ENCODE measurements at regions not wholly inside any gene's neighbourhood (a gene's known extent, or its start where the extent isn't known, plus 50 kb on each side); places are given as distances from the start of the nearest gene placed in this dataset.

DNA sequence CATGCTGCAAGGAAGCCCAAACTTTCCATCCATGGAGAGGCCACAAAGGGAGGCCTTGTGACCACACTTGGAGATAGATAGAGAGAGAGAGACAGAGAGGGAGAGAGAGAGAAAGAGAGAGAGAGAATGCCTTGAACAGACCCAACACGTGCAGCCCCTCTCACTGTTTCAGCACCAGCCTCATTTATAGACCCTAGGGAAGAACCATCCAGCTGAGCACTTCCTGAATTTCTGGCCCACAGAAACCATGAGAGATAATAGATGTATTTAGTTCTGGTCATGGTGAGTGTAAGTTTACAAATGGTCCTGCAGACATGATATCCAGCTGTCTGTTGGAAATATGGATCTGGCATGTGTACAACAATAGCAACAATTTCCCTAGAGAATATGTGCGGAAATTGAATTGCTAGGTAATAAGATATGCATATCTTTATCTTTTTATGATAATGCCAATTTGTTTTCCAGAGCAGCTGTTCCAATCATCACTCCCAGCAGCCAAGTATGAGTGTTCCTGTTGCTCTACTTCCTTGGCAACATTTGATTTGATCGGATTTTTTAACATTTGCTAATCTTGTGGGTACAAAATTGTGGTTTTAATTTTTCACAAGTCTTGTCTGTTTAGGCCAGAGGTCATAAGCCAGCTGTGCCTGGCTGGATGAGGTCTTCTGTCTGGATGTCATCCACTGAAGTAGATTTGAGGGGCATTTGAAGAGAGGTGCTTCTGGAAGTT lies 217.3 kb upstream of the IL12B start:
- no peaks in the 10 kb centered on the region for H4K20me1 ChIP-seq (ENCODE audit: insufficient read depth, low read length)
- H3K4me2 ChIP-seq (ENCODE audit: low read length): no peak overlapping the region
- FAIRE-seq (no peak), DNase-seq (ENCODE audit: low read depth) (peak; percentile 12)
- no peaks in the 10 kb centered on the region for H3K9me3 ChIP-seq (ENCODE audit: insufficient read depth, low read depth, low read length)
- Mint-ChIP-seq H3K36me3 (ENCODE audit: low read depth, unreplicated experiment) (peaks cover 1% of the 10 kb centered on the region), H3K27ac (ENCODE audit: unreplicated experiment) (no peak overlapping the region), H3K27me3 (ENCODE audit: low read depth, unreplicated experiment) (peaks cover 3% of the 10 kb centered on the region), H3K9me3 (ENCODE audit: unreplicated experiment) (peaks cover 9% of the 10 kb centered on the region), H3K4me3 (ENCODE audit: unreplicated experiment) (no peak overlapping the region), H3K4me1 (ENCODE audit: low read depth, unreplicated experiment) (peaks cover 11% of the 10 kb centered on the region)
- H3K4me1 ChIP-seq (ENCODE audit: insufficient read depth, low read length): peaks cover 9% of the 10 kb centered on the region
- H3K36me3 ChIP-seq (ENCODE audit: insufficient read depth, low read length): no peaks in the 10 kb centered on the region
- no peak overlapping the region for H3K4me3 ChIP-seq (ENCODE audit: insufficient read depth, low read depth, low read length)
- TF ChIP-seq, protein P1, sequence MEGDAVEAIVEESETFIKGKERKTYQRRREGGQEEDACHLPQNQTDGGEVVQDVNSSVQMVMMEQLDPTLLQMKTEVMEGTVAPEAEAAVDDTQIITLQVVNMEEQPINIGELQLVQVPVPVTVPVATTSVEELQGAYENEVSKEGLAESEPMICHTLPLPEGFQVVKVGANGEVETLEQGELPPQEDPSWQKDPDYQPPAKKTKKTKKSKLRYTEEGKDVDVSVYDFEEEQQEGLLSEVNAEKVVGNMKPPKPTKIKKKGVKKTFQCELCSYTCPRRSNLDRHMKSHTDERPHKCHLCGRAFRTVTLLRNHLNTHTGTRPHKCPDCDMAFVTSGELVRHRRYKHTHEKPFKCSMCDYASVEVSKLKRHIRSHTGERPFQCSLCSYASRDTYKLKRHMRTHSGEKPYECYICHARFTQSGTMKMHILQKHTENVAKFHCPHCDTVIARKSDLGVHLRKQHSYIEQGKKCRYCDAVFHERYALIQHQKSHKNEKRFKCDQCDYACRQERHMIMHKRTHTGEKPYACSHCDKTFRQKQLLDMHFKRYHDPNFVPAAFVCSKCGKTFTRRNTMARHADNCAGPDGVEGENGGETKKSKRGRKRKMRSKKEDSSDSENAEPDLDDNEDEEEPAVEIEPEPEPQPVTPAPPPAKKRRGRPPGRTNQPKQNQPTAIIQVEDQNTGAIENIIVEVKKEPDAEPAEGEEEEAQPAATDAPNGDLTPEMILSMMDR (IDR thresholded peaks at IDR 0.05; ENCODE audit: insufficient read depth, low read depth, low read length): no peak
- TF ChIP-seq EZH2 (IDR thresholded peaks at IDR 0.05; ENCODE audit: insufficient read depth, low read length): no peak
- no peaks in the 10 kb centered on the region for H3K79me2 ChIP-seq (ENCODE audit: insufficient read depth, low read length)
- no peak overlapping the region for H3K27ac ChIP-seq (ENCODE audit: low read depth, low read length)
- no peak overlapping the region for H2AFZ ChIP-seq (ENCODE audit: low read depth, low read length)
- no peak overlapping the region for H3K9ac ChIP-seq (ENCODE audit: low read length)
- H3K27me3 ChIP-seq (ENCODE audit: insufficient read depth, low read length): no peaks in the 10 kb centered on the region

DNA sequence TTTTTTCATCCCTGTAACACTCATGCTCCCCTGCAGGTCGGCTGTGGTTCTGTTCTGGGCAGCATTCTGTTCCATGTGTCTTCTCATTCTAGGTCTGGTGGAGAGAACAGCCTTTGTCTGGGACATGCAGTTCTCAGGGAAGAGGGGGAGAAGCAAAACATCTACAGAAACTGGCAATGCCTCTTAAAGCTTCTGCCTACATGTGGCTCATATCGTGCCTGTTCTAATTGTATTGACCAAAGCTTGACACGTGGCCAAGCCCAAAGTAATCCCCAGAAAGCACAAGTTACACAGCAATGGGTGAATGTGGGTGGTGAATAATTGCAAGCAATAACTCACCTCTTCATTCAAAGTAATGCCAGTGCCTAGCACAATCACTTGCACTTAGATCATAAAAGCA lies 218.2 kb upstream of the IL12B start:
- H3K79me2 ChIP-seq (ENCODE audit: insufficient read depth, low read length): no peaks in the 10 kb centered on the region
- Mint-ChIP-seq H3K36me3 (ENCODE audit: low read depth, unreplicated experiment) (peaks cover 1% of the 10 kb centered on the region), H3K4me3 (ENCODE audit: unreplicated experiment) (no peak overlapping the region), H3K9me3 (ENCODE audit: unreplicated experiment) (peaks cover 9% of the 10 kb centered on the region), H3K27ac (ENCODE audit: unreplicated experiment) (no peak overlapping the region), H3K27me3 (ENCODE audit: low read depth, unreplicated experiment) (peaks cover 3% of the 10 kb centered on the region), H3K4me1 (ENCODE audit: low read depth, unreplicated experiment) (peaks cover 15% of the 10 kb centered on the region)
- no peaks in the 10 kb centered on the region for H3K27me3 ChIP-seq (ENCODE audit: insufficient read depth, low read length)
- no peak overlapping the region for H2AFZ ChIP-seq (ENCODE audit: low read depth, low read length)
- H3K9me3 ChIP-seq (ENCODE audit: insufficient read depth, low read depth, low read length): no peaks in the 10 kb centered on the region
- H4K20me1 ChIP-seq (ENCODE audit: insufficient read depth, low read length): no peaks in the 10 kb centered on the region
- DNase-seq (ENCODE audit: low read depth) (no peak), FAIRE-seq (no peak)
- H3K27ac ChIP-seq (ENCODE audit: low read depth, low read length): no peak overlapping the region
- H3K4me3 ChIP-seq (ENCODE audit: insufficient read depth, low read depth, low read length): no peak overlapping the region
- no peak overlapping the region for H3K4me2 ChIP-seq (ENCODE audit: low read length)
- no peaks in the 10 kb centered on the region for H3K36me3 ChIP-seq (ENCODE audit: insufficient read depth, low read length)
- H3K9ac ChIP-seq (ENCODE audit: low read length): no peak overlapping the region
- TF ChIP-seq, protein P1 (IDR thresholded peaks at IDR 0.05; ENCODE audit: insufficient read depth, low read depth, low read length): no peak
- no peak for TF ChIP-seq EZH2 (IDR thresholded peaks at IDR 0.05; ENCODE audit: insufficient read depth, low read length)
- H3K4me1 ChIP-seq (ENCODE audit: insufficient read depth, low read length): peaks cover 15% of the 10 kb centered on the region

DNA sequence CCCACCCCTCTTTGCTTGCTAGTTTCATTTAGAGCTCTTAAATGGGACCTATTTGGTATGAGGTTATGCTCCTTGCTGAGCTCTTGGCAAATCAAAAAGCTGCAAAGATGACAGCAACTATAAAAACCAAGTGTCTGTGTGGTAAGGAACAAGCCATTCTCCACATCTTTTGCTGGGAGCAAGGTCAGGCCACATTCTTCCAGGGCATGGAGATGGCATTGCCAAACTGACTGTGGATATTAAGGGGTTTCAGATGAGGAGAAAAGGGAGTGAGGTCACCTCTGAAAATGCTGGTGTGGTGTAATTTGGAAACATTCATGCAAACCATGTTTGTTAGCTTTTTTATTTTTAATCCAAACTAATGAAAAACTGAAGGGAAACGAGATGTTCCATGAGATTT lies 218.8 kb upstream of the IL12B start:
- no peak overlapping the region for H3K4me3 ChIP-seq (ENCODE audit: insufficient read depth, low read depth, low read length)
- H3K4me1 ChIP-seq (ENCODE audit: insufficient read depth, low read length): peaks cover 15% of the 10 kb centered on the region
- H3K4me2 ChIP-seq (ENCODE audit: low read length): no peak overlapping the region
- DNase-seq (ENCODE audit: low read depth) (no peak), FAIRE-seq (no peak)
- H3K9me3 ChIP-seq (ENCODE audit: insufficient read depth, low read depth, low read length): no peaks in the 10 kb centered on the region
- peaks cover 9% of the 10 kb centered on the region for H3K9me3 Mint-ChIP-seq (ENCODE audit: unreplicated experiment)
- peaks cover 15% of the 10 kb centered on the region for H3K4me1 Mint-ChIP-seq (ENCODE audit: low read depth, unreplicated experiment)
- no peaks in the 10 kb centered on the region for H3K79me2 ChIP-seq (ENCODE audit: insufficient read depth, low read length)
- no peak overlapping the region for H3K4me3 Mint-ChIP-seq (ENCODE audit: unreplicated experiment)
- H3K27ac Mint-ChIP-seq (ENCODE audit: unreplicated experiment): no peak overlapping the region
- peaks cover 3% of the 10 kb centered on the region for H3K27me3 Mint-ChIP-seq (ENCODE audit: low read depth, unreplicated experiment)
- H3K9ac ChIP-seq (ENCODE audit: low read length): no peak overlapping the region
- H3K27ac ChIP-seq (ENCODE audit: low read depth, low read length): no peak overlapping the region
- no peaks in the 10 kb centered on the region for H3K27me3 ChIP-seq (ENCODE audit: insufficient read depth, low read length)
- TF ChIP-seq, protein P1 (IDR thresholded peaks at IDR 0.05; ENCODE audit: insufficient read depth, low read depth, low read length): no peak
- TF ChIP-seq EZH2 (IDR thresholded peaks at IDR 0.05; ENCODE audit: insufficient read depth, low read length): no peak
- no peaks in the 10 kb centered on the region for H3K36me3 ChIP-seq (ENCODE audit: insufficient read depth, low read length)
- no peaks in the 10 kb centered on the region for H4K20me1 ChIP-seq (ENCODE audit: insufficient read depth, low read length)
- H3K36me3 Mint-ChIP-seq (ENCODE audit: low read depth, unreplicated experiment): peaks cover 1% of the 10 kb centered on the region
- no peak overlapping the region for H2AFZ ChIP-seq (ENCODE audit: low read depth, low read length)
